H9 (cell line): ENCODE measurements at regions not wholly inside any gene's neighbourhood (a gene's known extent, or its start where the extent isn't known, plus 50 kb on each side); places are given as distances from the start of the nearest gene placed in this dataset.

Experiments
- DNase-seq: peaks from one replicate; pipeline ENCODE4 v3.0.0-alpha.2; 2017
- H2AFZ ChIP-seq: one replicate; pipeline ENCODE4 v1.6.1; 2013; ENCODE audit warnings: mild to moderate bottlenecking, low read length, control low read depth, moderate library complexity
- H2AK5ac ChIP-seq: 2 replicates; pipeline ENCODE4 v1.6.1; 2013; ENCODE audit warnings: low read length, control low read depth, mixed read lengths; ENCODE audit not compliant: insufficient read length
- H2BK120ac ChIP-seq: one replicate; pipeline ENCODE4 v1.6.1; 2013; ENCODE audit warnings: low read depth, mild to moderate bottlenecking, low read length, control low read depth, inconsistent platforms; ENCODE audit not compliant: poor library complexity, severe bottlenecking
- H2BK12ac ChIP-seq: 2 replicates; pipeline ENCODE4 v1.6.1; 2013; ENCODE audit warnings: low read length, control low read depth, mixed read lengths, low read depth; ENCODE audit not compliant: insufficient read length
- H2BK15ac ChIP-seq: 2 replicates; pipeline ENCODE4 v1.6.1; 2013; ENCODE audit warnings: low read depth, low read length, control low read depth
- H2BK20ac ChIP-seq: one replicate; pipeline ENCODE4 v1.6.1; 2013; ENCODE audit warnings: low read depth, mild to moderate bottlenecking, low read length, control low read depth, inconsistent platforms; ENCODE audit not compliant: poor library complexity, severe bottlenecking
- H2BK5ac ChIP-seq: 2 replicates; pipeline ENCODE4 v1.6.1; 2013; ENCODE audit warnings: low read length, control low read depth, mixed read lengths; ENCODE audit not compliant: insufficient read length
- H3K14ac ChIP-seq: 2 replicates; pipeline ENCODE4 v1.6.1; 2013; ENCODE audit warnings: low read length, control low read depth; ENCODE audit not compliant: insufficient read depth
- H3K18ac ChIP-seq: 2 replicates; pipeline ENCODE4 v1.6.1; 2013; ENCODE audit warnings: low read depth, mild to moderate bottlenecking, mixed read lengths, low read length, control low read depth; ENCODE audit not compliant: insufficient read length
- H3K23ac ChIP-seq: 2 replicates; pipeline ENCODE4 v1.6.1; 2013; ENCODE audit warnings: low read length, control low read depth, mixed read lengths, low read depth; ENCODE audit not compliant: insufficient read length
- H3K23me2 ChIP-seq: 2 replicates; pipeline ENCODE4 v1.6.1; 2013; ENCODE audit warnings: low read depth, mild to moderate bottlenecking, mixed read lengths, low read length, control low read depth; ENCODE audit not compliant: insufficient read length, poor library complexity, severe bottlenecking
- H3K27ac ChIP-seq: 2 replicates; pipeline ENCODE4 v1.5.1; 2013; ENCODE audit warnings: low read length, control low read depth, mixed read lengths, low read depth; ENCODE audit not compliant: insufficient read length
- H3K27me3 ChIP-seq: 2 replicates; pipeline ENCODE4 v1.6.1; 2013; ENCODE audit warnings: low read length, control low read depth, inconsistent platforms; ENCODE audit not compliant: insufficient read depth
- H3K4ac ChIP-seq: 2 replicates; pipeline ENCODE4 v1.6.1; 2013; ENCODE audit warnings: low read depth, mild to moderate bottlenecking, control low read depth, inconsistent platforms, low read length, moderate library complexity
- H3K4me1 ChIP-seq: 2 replicates; pipeline ENCODE4 v1.6.1; 2013; ENCODE audit warnings: low read length, control low read depth, inconsistent platforms; ENCODE audit not compliant: insufficient read depth
- H3K4me2 ChIP-seq: 2 replicates; pipeline ENCODE4 v1.6.1; 2013; ENCODE audit warnings: low read length, control low read depth, mixed read lengths; ENCODE audit not compliant: insufficient read length, insufficient read depth
- H3K56ac ChIP-seq: 2 replicates; pipeline ENCODE4 v1.6.1; 2013; ENCODE audit warnings: low read depth, mild to moderate bottlenecking, mixed read lengths, low read length, control low read depth; ENCODE audit not compliant: insufficient read length
- H3K79me1 ChIP-seq: 2 replicates; pipeline ENCODE4 v1.6.1; 2013; ENCODE audit warnings: low read depth, mild to moderate bottlenecking, moderate library complexity, low read length, control low read depth, inconsistent platforms; ENCODE audit not compliant: insufficient read depth, poor library complexity, severe bottlenecking
- H3K79me2 ChIP-seq: 2 replicates; pipeline ENCODE4 v1.6.1; 2013; ENCODE audit warnings: low read length, control low read depth, inconsistent platforms; ENCODE audit not compliant: insufficient read depth
- H3K9ac ChIP-seq: 2 replicates; pipeline ENCODE4 v1.6.1; 2013; ENCODE audit warnings: low read length, control low read depth, mixed read lengths; ENCODE audit not compliant: insufficient read length; ENCODE audit errors: extremely low read depth
- H3K9me3 ChIP-seq: one replicate; pipeline ENCODE4 v1.6.1; 2013; ENCODE audit warnings: low read depth, low read length, inconsistent platforms; ENCODE audit not compliant: control insufficient read depth
- H3T11ph ChIP-seq: one replicate; pipeline ENCODE4 v1.6.1; 2013; ENCODE audit warnings: mild to moderate bottlenecking, low read length, control low read depth, inconsistent platforms
- H4K20me1 ChIP-seq: one replicate; pipeline ENCODE4 v1.6.1; 2013; ENCODE audit not compliant: control insufficient read depth, insufficient read length, insufficient read depth
- H4K5ac ChIP-seq: 2 replicates; pipeline ENCODE4 v1.6.1; 2013; ENCODE audit warnings: low read depth, mild to moderate bottlenecking, mixed read lengths, low read length, control low read depth; ENCODE audit not compliant: insufficient read length
- H4K8ac ChIP-seq: replicated peaks from 2 replicates; pipeline ENCODE4 v1.6.1; 2013; ENCODE audit warnings: low read length, control low read depth, mixed read lengths, low read depth; ENCODE audit not compliant: insufficient read length
- H4K91ac ChIP-seq: 2 replicates; pipeline ENCODE4 v1.6.1; 2013; ENCODE audit warnings: low read depth, mild to moderate bottlenecking, moderate library complexity, mixed read lengths, low read length, control low read depth; ENCODE audit not compliant: insufficient read length
- H3K27ac Mint-ChIP-seq, 3 experiments: 2 replicates in 2 of 3; 3 replicates in 1 of 3; pipeline ENCODE4 v1.8.0; 2020 to 2021; ENCODE audit warnings: mixed read lengths in 3 of 3, mild to moderate bottlenecking in 1 of 3, moderate library complexity in 1 of 3
- H3K27me3 Mint-ChIP-seq: 2 replicates; pipeline ENCODE4 v1.8.0; 2021; ENCODE audit warnings: low read depth, mild to moderate bottlenecking, moderate library complexity, mixed read lengths
- H3K36me3 Mint-ChIP-seq, 3 experiments: 2 replicates in 2 of 3; 3 replicates in 1 of 3; pipeline ENCODE4 v1.8.0; 2020 to 2021; ENCODE audit warnings: low read depth in 3 of 3, mixed read lengths in 3 of 3; ENCODE audit not compliant: insufficient read depth in 1 of 3
- H3K4me1 Mint-ChIP-seq, 2 experiments: 2 replicates each; pipeline ENCODE4 v1.8.0; 2020; ENCODE audit warnings: mixed read lengths in 2 of 2
- H3K4me3 Mint-ChIP-seq, 2 experiments: 2 replicates in 1 of 2; 3 replicates in 1 of 2; pipeline ENCODE4 v1.8.0; 2020 to 2021; ENCODE audit warnings: mild to moderate bottlenecking in 2 of 2, mixed read lengths in 2 of 2, moderate library complexity in 1 of 2
- H3K9me3 Mint-ChIP-seq, 2 experiments: 2 replicates in 1 of 2; 3 replicates in 1 of 2; pipeline ENCODE4 v1.8.0; 2020; ENCODE audit warnings: mild to moderate bottlenecking in 2 of 2, mixed read lengths in 2 of 2, moderate library complexity in 1 of 2
- WGBS: extraction: QIAGEN DNeasy Blood & Tissue Kit; methylation state at CpG from one replicate; pipeline ENCODE4 v1.1.7; 2013; ENCODE audit warnings: missing lambda C conversion rate, low lambda C conversion rate, mixed read lengths; ENCODE audit not compliant: insufficient read length; ENCODE audit errors: extremely low coverage; 5-methylcytosine and 5-hydroxymethylcytosine counted together
- TF ChIP-seq, protein P1 (sequence below): fragments of 200-600 bp; sonication (generic); conservative IDR thresholded peaks from 3 replicates; pipeline ENCODE4 v1.8.0; 2021; ENCODE audit warnings: antibody characterized with exemption, mild to moderate bottlenecking

DNA sequence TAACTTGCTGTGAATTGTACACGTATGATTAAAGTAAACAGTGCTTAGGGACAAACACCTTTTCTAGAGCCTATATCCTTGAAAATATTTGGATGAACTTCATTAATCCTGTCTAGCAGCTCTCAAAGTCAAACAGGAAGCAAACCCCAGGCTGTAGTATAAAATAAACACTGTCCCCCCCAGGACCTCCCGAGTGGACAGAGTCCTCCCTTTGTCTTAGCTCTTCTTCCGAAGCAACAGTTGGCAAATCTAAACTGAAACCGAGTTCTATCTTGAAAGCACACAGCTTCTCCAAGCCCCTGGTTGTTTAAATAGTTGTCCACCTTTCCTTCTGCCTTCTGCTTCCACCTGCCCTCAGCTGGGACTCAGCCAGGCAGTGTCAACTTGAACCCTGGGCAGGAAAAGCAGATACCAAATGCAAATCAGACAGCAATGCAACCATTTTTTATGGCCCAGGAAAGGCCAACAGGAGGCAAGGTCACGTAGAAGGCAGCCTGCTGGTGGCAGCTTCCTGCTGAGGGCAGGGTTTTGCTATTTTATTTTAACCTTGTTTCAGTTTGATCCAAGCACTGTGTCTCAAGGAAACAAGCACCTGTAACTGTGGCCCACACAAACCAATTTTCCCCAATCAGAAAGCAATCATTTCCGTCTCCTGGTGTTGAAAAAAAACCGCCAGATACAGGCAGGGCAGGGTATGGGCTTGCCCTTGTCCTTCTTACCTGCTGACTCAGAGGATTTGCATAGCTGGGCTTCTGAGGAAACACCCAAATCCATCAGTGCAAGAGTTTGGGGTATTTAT lies 110.3 kb upstream of the KIT start:
- Histone ChIP-seq H2BK5ac (no peak overlapping the region), H4K91ac (no peak overlapping the region), H2BK15ac (no peak overlapping the region), H3K56ac (no peak overlapping the region), H3K23me2 (no peaks in the 10 kb centered on the region), H2BK20ac (no peak overlapping the region), H3K79me2 (no peaks in the 10 kb centered on the region), H4K20me1 (no peaks in the 10 kb centered on the region), H3K4me2 (no peak overlapping the region), H3K18ac (no peak overlapping the region), H3K23ac (no peak overlapping the region), H3K27me3 (no peaks in the 10 kb centered on the region), H3K9ac (no peak overlapping the region), H2AK5ac (no peak overlapping the region), H3K79me1 (no peaks in the 10 kb centered on the region), H3K9me3 (no peaks in the 10 kb centered on the region), H3K14ac (no peak overlapping the region), H3K4me1 (peaks cover 6% of the 10 kb centered on the region; the same call in 1 of the 2 replicates), H2AFZ (no peak overlapping the region), H2BK12ac (no peak overlapping the region), H3K4ac (no peak overlapping the region), H3K27ac (no peak overlapping the region), H3T11ph (no peak overlapping the region), H4K8ac (no peak overlapping the region), H2BK120ac (no peak overlapping the region), H4K5ac (no peak overlapping the region)
- Mint-ChIP-seq H3K4me3 (peak overlapping the region in 1 of 2 experiments; percentile 52; a peak in 1 of 5 replicates), H3K27me3 (peaks cover 14% of the 10 kb centered on the region), H3K9me3 (no peaks in the 10 kb centered on the region), H3K36me3 (no peaks in the 10 kb centered on the region), H3K4me1 (peaks cover 50 to 59% of the 10 kb centered on the region in 2 experiments), H3K27ac (no peak overlapping the region; a peak in 2 of 7 replicates)
- TF ChIP-seq, protein P1, sequence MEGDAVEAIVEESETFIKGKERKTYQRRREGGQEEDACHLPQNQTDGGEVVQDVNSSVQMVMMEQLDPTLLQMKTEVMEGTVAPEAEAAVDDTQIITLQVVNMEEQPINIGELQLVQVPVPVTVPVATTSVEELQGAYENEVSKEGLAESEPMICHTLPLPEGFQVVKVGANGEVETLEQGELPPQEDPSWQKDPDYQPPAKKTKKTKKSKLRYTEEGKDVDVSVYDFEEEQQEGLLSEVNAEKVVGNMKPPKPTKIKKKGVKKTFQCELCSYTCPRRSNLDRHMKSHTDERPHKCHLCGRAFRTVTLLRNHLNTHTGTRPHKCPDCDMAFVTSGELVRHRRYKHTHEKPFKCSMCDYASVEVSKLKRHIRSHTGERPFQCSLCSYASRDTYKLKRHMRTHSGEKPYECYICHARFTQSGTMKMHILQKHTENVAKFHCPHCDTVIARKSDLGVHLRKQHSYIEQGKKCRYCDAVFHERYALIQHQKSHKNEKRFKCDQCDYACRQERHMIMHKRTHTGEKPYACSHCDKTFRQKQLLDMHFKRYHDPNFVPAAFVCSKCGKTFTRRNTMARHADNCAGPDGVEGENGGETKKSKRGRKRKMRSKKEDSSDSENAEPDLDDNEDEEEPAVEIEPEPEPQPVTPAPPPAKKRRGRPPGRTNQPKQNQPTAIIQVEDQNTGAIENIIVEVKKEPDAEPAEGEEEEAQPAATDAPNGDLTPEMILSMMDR: no peak
- DNase-seq: no peak
- WGBS: no CpG with 5 or more reads among the region's 7 CpGs
